ENCODE measurements at regions not wholly inside any gene's neighbourhood (a gene's known extent, or its start where the extent isn't known, plus 50 kb on each side); places are given as distances from the start of the nearest gene placed in this dataset.

GRCh38 chr10:109261231-109261630 lies 662.1 kb downstream of the XPNPEP1 start:
- intact Hi-C loops (cut with DNase I) = no loop called here
- no peak overlapping the region for H3K4me3 ChIP-seq (ENCODE audit: low read length in 3 of 3)
- TF ChIP-seq, protein P1, sequence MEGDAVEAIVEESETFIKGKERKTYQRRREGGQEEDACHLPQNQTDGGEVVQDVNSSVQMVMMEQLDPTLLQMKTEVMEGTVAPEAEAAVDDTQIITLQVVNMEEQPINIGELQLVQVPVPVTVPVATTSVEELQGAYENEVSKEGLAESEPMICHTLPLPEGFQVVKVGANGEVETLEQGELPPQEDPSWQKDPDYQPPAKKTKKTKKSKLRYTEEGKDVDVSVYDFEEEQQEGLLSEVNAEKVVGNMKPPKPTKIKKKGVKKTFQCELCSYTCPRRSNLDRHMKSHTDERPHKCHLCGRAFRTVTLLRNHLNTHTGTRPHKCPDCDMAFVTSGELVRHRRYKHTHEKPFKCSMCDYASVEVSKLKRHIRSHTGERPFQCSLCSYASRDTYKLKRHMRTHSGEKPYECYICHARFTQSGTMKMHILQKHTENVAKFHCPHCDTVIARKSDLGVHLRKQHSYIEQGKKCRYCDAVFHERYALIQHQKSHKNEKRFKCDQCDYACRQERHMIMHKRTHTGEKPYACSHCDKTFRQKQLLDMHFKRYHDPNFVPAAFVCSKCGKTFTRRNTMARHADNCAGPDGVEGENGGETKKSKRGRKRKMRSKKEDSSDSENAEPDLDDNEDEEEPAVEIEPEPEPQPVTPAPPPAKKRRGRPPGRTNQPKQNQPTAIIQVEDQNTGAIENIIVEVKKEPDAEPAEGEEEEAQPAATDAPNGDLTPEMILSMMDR (IDR thresholded peaks at IDR 0.05; ENCODE audit: borderline replicate concordance, extremely low read depth, insufficient read depth) = no peak
- H3K9me3 ChIP-seq (ENCODE audit: control insufficient read depth in 2 of 3, insufficient read depth in 1 of 3, low read length in 3 of 3) = peaks cover 0 to 5% (median 0%) of the 10 kb centered on the region in 3 donors
- no peaks in the 10 kb centered on the region for H3K36me3 ChIP-seq (ENCODE audit: control insufficient read depth in 2 of 3, insufficient read depth in 3 of 3, low read length in 3 of 3)
- FAIRE-seq (no peak), DNase-seq (no peak)
- H3K4me1 ChIP-seq (ENCODE audit: control insufficient read depth in 2 of 3, insufficient read depth in 2 of 3, low read depth in 1 of 3, low read length in 3 of 3) = no peaks in the 10 kb centered on the region
- H3K27ac ChIP-seq (ENCODE audit: low read depth in 2 of 2, low read length in 2 of 2) = no peak overlapping the region
- H3K9ac ChIP-seq (ENCODE audit: low read length in 3 of 3) = no peak overlapping the region
- no peaks in the 10 kb centered on the region for H3K27me3 ChIP-seq (ENCODE audit: control insufficient read depth, insufficient read depth, low read length)

GRCh38 chr10:109259293-109259692 lies 664.0 kb downstream of the XPNPEP1 start:
- Histone ChIP-seq H3K4me3 (ENCODE audit: low read length in 3 of 3) (no peak overlapping the region), H3K27ac (ENCODE audit: low read depth in 2 of 2, low read length in 2 of 2) (no peak overlapping the region), H3K9me3 (ENCODE audit: control insufficient read depth in 2 of 3, insufficient read depth in 1 of 3, low read length in 3 of 3) (peaks cover 0 to 5% (median 0%) of the 10 kb centered on the region in 3 donors), H3K27me3 (ENCODE audit: control insufficient read depth, insufficient read depth, low read length) (no peaks in the 10 kb centered on the region), H3K36me3 (ENCODE audit: control insufficient read depth in 2 of 3, insufficient read depth in 3 of 3, low read length in 3 of 3) (no peaks in the 10 kb centered on the region), H3K9ac (ENCODE audit: low read length in 3 of 3) (no peak overlapping the region), H3K4me1 (ENCODE audit: control insufficient read depth in 2 of 3, insufficient read depth in 2 of 3, low read depth in 1 of 3, low read length in 3 of 3) (no peaks in the 10 kb centered on the region)
- TF ChIP-seq, protein P1 (IDR thresholded peaks at IDR 0.05; ENCODE audit: borderline replicate concordance, extremely low read depth, insufficient read depth) = no peak
- FAIRE-seq = no peak
- DNase-seq = no peak
- intact Hi-C loops (cut with DNase I) = no loop called here

- Histone ChIP-seq H3K4me3 (ENCODE audit: low read length in 3 of 3) (no peak overlapping the region), H3K9ac (ENCODE audit: low read length in 3 of 3) (no peak overlapping the region), H3K27ac (ENCODE audit: low read depth in 2 of 2, low read length in 2 of 2) (no peak overlapping the region), H3K36me3 (ENCODE audit: control insufficient read depth in 2 of 3, insufficient read depth in 3 of 3, low read length in 3 of 3) (no peaks in the 10 kb centered on the region), H3K4me1 (ENCODE audit: control insufficient read depth in 2 of 3, insufficient read depth in 2 of 3, low read depth in 1 of 3, low read length in 3 of 3) (no peaks in the 10 kb centered on the region), H3K27me3 (ENCODE audit: control insufficient read depth, insufficient read depth, low read length) (no peaks in the 10 kb centered on the region), H3K9me3 (ENCODE audit: control insufficient read depth in 2 of 3, insufficient read depth in 1 of 3, low read length in 3 of 3) (no peaks in the 10 kb centered on the region)
- FAIRE-seq (no peak), DNase-seq (no peak)
- intact Hi-C loops (cut with DNase I) = no loop called here
- TF ChIP-seq, protein P1 (IDR thresholded peaks at IDR 0.05; ENCODE audit: borderline replicate concordance, extremely low read depth, insufficient read depth) = no peak
These were observed 670.0 kb downstream of the XPNPEP1 start for GRCh38 chr10:109253306-109253705.

GRCh38 chr10:109250152-109250551 lies 673.2 kb downstream of the XPNPEP1 start:
- TF ChIP-seq, protein P1 (IDR thresholded peaks at IDR 0.05; ENCODE audit: borderline replicate concordance, extremely low read depth, insufficient read depth) = no peak
- H3K36me3 ChIP-seq (ENCODE audit: control insufficient read depth in 2 of 3, insufficient read depth in 3 of 3, low read length in 3 of 3) = no peaks in the 10 kb centered on the region
- FAIRE-seq = no peak
- H3K9ac ChIP-seq (ENCODE audit: low read length in 3 of 3) = no peak overlapping the region
- no peaks in the 10 kb centered on the region for H3K9me3 ChIP-seq (ENCODE audit: control insufficient read depth in 2 of 3, insufficient read depth in 1 of 3, low read length in 3 of 3)
- no peak overlapping the region for H3K4me3 ChIP-seq (ENCODE audit: low read length in 3 of 3)
- intact Hi-C loops (cut with DNase I) = no loop called here
- DNase-seq = no peak
- no peak overlapping the region for H3K27ac ChIP-seq (ENCODE audit: low read depth in 2 of 2, low read length in 2 of 2)
- no peaks in the 10 kb centered on the region for H3K27me3 ChIP-seq (ENCODE audit: control insufficient read depth, insufficient read depth, low read length)
- H3K4me1 ChIP-seq (ENCODE audit: control insufficient read depth in 2 of 3, insufficient read depth in 2 of 3, low read depth in 1 of 3, low read length in 3 of 3) = no peaks in the 10 kb centered on the region

Measured in kidney (tissue), 13 donors.